ENCODE measurements at regions not wholly inside any gene's neighbourhood (a gene's known extent, or its start where the extent isn't known, plus 50 kb on each side); places are given as distances from the start of the nearest gene placed in this dataset.
A peak's percentile ranks its signal among the peaks of the same experiment; 100 is the strongest.

DNA sequence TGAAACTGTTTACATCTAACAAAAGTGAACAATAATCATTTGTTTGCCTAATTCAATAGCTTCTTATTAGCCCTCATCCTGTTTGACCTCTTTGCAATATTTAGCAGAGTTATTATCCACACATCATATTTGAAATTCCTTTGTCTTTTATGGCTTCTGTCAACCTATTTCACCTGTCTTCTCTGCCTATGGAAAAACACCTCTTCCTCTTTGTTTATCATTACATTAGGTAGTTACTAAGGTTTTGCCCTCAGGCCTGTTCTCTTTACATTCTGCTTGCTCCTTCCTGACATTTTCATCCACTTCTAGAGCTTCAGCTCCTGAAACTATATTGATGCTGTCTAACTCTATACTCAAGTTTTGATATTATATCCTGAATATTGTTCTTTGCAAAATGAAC lies 183.0 kb downstream of the SUCNR1 start:
- DNase-seq, result no peak

DNA sequence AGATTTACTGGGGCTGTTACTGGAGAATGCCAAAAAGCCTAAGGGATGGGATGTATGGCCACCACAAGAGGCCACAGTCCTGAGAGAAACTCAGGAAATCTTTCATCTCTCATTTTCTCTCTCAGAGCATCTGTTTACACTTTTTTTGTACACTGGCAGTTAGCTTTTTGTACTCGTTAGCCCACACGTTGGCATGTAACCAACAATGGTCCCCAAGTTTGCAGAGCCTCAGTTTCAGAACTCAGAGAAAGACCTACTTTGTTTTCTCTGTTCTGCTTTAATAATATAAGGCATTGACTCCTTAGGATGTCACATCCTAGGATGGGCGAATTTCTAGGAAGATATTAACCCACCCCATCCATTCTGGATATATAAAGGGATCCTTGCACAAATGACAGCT lies 183.5 kb downstream of the SUCNR1 start:
- DNase-seq, result no peak

DNA sequence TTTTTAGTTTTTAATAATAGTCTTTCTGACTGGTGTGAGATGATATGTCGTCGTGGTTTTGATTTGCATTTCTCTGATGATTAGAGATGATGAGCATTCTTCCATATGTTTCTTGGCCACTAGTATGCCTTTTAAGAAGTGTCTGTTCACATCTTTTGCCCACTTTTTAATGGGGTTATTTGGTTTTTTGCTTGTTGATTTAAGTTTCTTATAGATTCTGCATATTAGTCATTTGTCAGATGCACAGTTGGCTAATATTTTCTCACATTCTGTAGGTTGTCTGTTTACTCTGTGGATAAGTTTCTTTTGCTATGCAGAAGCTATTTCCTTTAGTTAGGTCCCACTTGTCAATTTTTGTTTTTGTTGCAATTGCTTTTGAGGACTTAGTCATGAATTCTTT lies 185.4 kb downstream of the SUCNR1 start:
- no peak for DNase-seq

- no peak for DNase-seq
Observed at GRCh38 chr3:152060701-152061100, 187.3 kb downstream of the SUCNR1 start.

DNA sequence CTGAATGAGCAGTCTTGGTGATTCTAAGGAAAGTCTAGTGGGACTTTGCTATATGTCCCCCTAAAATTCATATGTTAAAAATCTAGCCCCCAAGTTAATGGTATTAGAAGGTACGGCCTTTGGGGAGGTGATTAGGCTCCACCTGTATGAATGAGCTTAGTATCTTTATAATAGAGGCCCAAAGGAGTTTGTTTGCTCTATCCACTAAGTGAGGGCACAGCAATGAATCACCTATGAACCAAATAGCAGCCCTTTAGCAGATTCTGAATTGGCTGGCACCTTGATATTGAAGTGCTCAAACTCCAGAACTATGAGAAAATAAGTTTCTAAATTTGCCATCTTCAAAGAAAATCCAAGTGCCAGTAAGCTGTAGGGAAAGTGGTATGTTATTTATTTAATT lies 187.9 kb downstream of the SUCNR1 start:
- no peak for DNase-seq

DNA sequence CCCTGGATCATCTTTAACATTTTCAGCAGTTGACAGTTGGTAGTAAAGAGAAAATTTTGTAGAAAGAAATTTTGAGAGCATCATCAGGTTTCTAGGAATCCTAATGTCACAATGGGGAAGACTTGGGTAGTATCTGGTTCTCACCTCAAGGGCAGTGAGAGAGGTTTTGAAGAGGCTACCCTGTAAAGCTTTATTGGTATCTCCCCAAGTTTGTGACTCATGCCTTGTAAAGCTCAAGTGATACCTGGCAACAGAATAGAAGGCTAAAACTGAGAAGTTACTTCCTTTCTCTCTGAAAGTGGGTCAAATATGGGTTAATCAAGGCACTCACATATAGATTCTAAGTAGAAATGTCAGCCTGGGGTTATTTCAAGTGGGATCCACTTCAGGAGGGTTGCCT lies 196.4 kb downstream of the SUCNR1 start:
- no peak for DNase-seq

GRCh38 chr3:152071315-152071714 lies 197.4 kb upstream of the MBNL1 start:
- DNase-seq, result no peak

DNA sequence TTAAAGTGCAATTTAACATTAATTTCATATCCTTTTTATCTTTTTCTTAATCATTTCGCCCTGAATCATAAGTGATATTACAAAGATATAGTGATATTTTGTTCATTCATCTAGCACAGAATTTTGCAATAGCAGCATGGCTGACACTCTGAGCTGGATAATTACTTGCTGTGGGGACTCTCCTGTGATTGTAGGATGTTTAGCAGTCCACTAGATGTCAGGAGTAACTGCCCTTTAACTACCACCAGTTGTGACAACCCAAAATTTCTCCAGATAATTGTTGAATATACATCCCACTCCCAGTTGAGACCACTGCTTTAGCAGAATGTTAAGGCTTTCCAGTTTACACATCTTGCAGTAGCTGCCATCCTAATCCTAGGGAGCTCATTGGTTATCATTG lies 196.8 kb upstream of the MBNL1 start:
- peak; percentile 3 for DNase-seq

DNA sequence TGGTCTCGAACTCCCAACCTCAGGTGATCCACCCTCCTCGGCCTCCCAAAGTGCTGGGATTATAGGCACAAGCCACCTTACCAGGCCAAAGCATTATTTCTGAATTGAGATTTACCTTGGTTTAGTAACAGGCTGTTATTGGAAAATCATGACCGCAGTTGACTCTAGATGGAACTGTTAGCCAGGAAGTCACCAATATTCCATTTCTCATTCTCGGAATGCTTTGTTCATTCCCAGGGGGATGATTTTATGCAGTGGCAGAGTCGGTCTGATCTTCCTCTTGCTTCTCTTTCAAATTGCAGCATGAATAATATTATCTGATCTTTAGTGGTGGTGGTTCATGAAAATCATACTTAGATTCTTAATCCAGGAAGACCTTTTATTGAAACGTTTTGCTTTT lies 195.5 kb upstream of the MBNL1 start:
- DNase-seq, result no peak

GRCh38 chr3:152076148-152076547 lies 192.6 kb upstream of the MBNL1 start:
- DNase-seq, result no peak

DNA sequence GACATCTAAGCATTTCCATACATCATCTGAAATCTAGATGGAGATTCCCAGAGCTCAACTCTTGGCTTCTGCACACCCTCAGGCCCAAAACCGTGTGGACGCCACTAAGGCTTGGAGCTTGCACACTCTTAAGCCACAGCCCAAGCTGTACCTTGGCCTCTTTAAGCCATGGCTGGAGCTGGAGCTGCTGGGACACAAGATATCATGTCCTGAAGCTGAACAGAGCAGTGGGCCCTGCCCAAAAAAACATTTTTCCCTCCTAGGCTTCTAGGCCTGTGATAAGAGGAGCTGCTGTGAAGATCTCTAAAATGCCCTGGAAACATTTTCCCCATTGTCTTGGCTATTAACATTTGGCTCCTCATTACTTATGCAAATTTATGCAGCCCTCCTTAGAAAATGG lies 188.7 kb upstream of the MBNL1 start:
- DNase-seq, result no peak

DNA sequence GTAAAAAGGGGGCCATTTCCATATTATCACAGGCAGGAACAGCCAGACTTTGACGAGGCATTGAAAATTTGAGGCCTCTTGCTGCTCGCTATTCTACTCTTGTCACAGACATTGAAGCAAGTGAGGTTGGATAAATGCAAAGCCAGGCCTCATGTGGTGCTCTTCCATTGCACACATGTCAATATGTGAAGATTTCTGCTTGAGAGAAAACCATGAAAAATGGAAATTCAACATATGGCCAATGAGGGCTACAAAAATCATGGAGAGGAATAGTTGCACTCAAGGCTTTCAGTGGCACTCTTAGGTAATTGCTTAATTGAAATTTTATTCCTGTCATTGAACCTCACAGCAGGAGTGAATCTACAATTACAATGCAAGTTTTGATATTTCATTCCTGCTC lies 185.6 kb upstream of the MBNL1 start:
- DNase-seq, result no peak

GRCh38 chr3:152084441-152085158 lies 184.1 kb upstream of the MBNL1 start:
- no peak for DNase-seq

GRCh38 chr3:152087153-152087552 lies 181.6 kb upstream of the MBNL1 start:
- no peak for DNase-seq

GRCh38 chr3:152089528-152089927 lies 179.2 kb upstream of the MBNL1 start:
- DNase-seq, result no peak

DNA sequence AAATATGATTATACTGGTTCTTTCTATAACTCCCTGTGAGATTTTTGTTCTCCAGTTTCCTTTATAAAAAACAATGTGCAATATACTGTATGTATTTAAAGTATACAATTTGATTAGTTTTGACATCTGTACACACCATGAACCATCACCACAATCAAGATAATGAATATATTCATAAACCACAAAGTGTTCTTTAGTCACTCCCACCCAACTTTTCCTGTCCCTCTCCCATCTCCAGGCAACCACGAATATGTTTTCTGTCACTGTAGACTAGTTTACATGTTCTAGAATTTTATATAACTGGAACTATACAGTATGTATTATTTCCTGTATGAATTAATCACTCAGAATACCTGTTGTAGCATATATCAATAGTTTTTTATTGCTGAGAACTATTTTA lies 177.0 kb upstream of the MBNL1 start:
- DNase-seq, result no peak

- DNase-seq, result no peak
Observed at GRCh38 chr3:152093901-152094300, 174.8 kb upstream of the MBNL1 start.

GRCh38 chr3:152094406-152094805 lies 174.3 kb upstream of the MBNL1 start:
- no peak for DNase-seq

DNA sequence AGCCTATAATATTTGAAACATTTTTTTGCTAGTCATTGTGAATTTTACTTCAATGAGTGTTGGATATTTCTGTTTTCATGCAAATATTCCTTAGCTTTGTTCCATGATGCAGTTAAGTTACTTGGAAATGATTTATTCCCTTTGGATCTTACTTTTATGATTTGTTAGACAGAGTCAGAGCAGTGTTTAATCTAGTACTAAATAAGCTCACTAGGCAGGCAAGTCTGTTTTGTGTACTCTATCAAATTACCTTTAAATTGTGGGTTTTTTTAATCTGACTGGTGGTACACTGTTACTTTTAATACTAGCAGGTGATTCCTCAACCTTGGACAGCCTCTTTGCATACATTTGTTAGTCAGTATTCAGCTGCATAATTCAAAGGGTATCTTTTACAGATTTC lies 173.3 kb upstream of the MBNL1 start:
- DNase-seq, result no peak

DNA sequence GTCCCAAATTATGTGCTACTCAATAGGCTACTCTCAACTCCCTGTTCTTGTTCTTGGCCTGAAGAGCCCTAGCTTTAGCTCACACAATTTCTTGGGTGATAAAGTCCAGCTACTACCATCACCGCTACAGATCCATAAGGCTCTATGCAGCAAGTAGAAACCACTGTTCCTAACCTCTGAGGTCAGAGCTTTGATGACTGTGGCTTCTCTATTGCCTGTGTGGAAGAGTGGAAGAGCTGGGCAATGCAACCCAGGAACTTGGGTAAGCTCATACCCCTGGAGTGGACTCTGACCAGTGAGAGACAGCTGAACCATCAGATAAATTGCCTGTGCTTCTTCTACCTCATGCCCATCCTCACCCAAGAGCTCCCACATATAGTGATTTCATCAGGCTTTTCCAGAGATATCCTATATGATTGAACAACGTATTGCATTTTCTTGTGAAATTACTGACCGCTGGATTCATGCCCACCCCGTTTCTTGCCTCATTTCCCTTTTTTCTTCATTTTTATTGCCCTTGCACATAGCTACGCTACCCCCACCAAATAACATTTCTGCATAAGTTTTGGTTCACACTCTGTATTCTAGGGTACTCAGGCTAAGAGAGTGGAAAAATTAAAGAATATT lies 172.3 kb upstream of the MBNL1 start:
- no peak for DNase-seq

DNA sequence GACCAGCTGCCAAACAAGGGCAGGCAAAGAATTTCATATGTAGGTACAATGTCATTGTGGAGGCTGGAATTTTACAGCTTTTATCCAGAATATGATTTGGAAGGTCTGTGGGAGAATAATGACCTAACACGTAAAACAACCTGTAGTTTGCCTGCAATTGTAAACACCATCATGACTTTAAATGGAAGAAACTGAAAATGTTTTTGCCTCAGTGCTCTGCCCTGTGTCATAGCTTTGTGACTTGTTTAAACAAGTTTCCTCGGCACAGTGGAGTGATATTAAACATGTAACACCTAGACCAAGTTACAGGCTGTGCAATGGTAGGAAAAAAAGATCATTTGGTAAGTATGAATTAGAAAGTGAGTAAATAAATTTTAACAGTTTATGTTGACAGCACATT lies 171.6 kb upstream of the MBNL1 start:
- no peak for DNase-seq

DNA sequence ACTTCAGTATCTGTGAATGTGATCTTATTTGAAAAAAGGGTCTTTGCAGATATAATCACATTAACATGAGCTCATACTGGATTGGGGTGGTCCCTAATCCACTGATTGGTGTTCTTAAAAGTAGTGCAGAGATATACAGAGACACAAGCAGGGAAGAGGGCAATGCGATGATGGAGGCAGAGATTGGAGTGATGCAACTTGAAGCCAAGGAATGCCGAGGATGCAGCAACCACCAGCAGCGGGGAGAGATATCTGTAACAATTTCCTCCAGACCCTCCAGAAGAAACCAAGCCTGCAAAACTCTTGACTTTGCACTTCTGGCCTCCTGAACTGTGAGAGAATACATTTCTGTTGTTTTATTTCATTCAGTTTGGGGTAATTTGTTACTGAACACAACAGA lies 171.0 kb upstream of the MBNL1 start:
- no peak for DNase-seq

DNA sequence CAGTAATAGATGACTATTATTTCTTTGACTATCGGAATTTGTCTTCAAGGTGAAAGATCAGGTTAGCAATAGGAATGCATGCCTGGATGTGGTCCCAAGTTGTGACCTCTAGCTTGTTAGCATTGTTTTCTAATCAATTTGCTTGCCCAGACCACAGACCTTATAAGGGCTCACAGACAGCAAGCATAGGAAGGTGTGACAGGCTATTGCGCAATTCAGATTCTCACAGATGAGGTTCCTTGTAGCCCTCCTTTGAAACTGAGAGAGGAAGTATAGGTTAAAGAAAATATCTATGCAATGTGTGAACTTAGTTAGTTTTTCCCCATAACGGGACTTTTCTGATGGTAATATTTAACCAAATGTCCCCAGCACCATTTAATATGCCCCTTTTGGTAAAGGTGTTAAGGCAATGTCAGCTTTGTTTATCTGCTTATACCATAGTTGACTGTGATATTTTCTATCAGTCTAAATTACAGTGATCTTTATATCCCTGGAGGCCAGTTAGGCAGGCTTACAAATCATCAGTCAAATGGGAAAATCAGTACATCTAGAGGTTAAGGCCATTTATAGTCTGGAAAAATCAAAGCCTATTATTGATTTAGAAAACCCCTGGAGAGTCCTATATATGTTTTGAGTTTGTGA lies 168.1 kb upstream of the MBNL1 start:
- DNase-seq, result no peak

GRCh38 chr3:152102410-152102809 lies 166.3 kb upstream of the MBNL1 start:
- DNase-seq, result no peak

GRCh38 chr3:152103257-152103656 lies 165.5 kb upstream of the MBNL1 start:
- no peak for DNase-seq

Measured in NCI-H2171 treated with DMSO at 0.1 percent for 48 hours (cell line).